ENCODE measurements at regions not wholly inside any gene's neighbourhood (a gene's known extent, or its start where the extent isn't known, plus 50 kb on each side); places are given as distances from the start of the nearest gene placed in this dataset.

GRCh38 chr11:80778941-80779340 is 1338.1 kb upstream of the TENM4 start:
- Histone ChIP-seq H3K9me3 (no peaks in the 10 kb centered on the region), H3K36me3 (no peaks in the 10 kb centered on the region), H3K4me3 (no peak overlapping the region), H3K4me1 (no peaks in the 10 kb centered on the region), H3K27me3 (ENCODE audit: low read depth) (no peaks in the 10 kb centered on the region), H3K27ac (no peak overlapping the region)
- DNase-seq (no peak), ATAC-seq (no peak)
- TF ChIP-seq CTCF (IDR thresholded peaks at IDR 0.05): no peak
- intact Hi-C loops (cut with DNase I): no loop called here

- intact Hi-C loops (cut with DNase I): no loop called here
- H3K9me3 ChIP-seq: no peaks in the 10 kb centered on the region
- H3K27ac ChIP-seq: no peak overlapping the region
- no peaks in the 10 kb centered on the region for H3K36me3 ChIP-seq
- no peaks in the 10 kb centered on the region for H3K4me1 ChIP-seq
- no peak overlapping the region for H3K4me3 ChIP-seq
- DNase-seq: no peak
- ATAC-seq: no peak
- H3K27me3 ChIP-seq (ENCODE audit: low read depth): no peaks in the 10 kb centered on the region
- TF ChIP-seq CTCF (IDR thresholded peaks at IDR 0.05): no peak
Measured at GRCh38 chr11:80778432-80778831, 1337.6 kb upstream of the TENM4 start.

GRCh38 chr11:80773919-80774318 is 1333.1 kb upstream of the TENM4 start:
- Histone ChIP-seq H3K36me3 (no peaks in the 10 kb centered on the region), H3K27me3 (ENCODE audit: low read depth) (no peaks in the 10 kb centered on the region), H3K9me3 (no peaks in the 10 kb centered on the region), H3K27ac (no peak overlapping the region), H3K4me3 (no peak overlapping the region), H3K4me1 (no peaks in the 10 kb centered on the region)
- intact Hi-C loops (cut with DNase I): no loop called here
- TF ChIP-seq CTCF (IDR thresholded peaks at IDR 0.05): no peak
- DNase-seq: no peak
- no peak for ATAC-seq

GRCh38 chr11:80771017-80771416 is 1330.2 kb upstream of the TENM4 start:
- Histone ChIP-seq H3K27ac (no peak overlapping the region), H3K36me3 (no peaks in the 10 kb centered on the region), H3K9me3 (no peaks in the 10 kb centered on the region), H3K27me3 (ENCODE audit: low read depth) (no peaks in the 10 kb centered on the region), H3K4me1 (no peaks in the 10 kb centered on the region), H3K4me3 (no peak overlapping the region)
- ATAC-seq (no peak), DNase-seq (no peak)
- intact Hi-C loops (cut with DNase I): no loop called here
- TF ChIP-seq CTCF (IDR thresholded peaks at IDR 0.05): no peak

- ATAC-seq (no peak), DNase-seq (no peak)
- H3K27ac ChIP-seq: no peak overlapping the region
- no peaks in the 10 kb centered on the region for H3K9me3 ChIP-seq
- TF ChIP-seq CTCF (IDR thresholded peaks at IDR 0.05): no peak
- no peaks in the 10 kb centered on the region for H3K36me3 ChIP-seq
- H3K4me1 ChIP-seq: no peaks in the 10 kb centered on the region
- intact Hi-C loops (cut with DNase I): no loop called here
- no peak overlapping the region for H3K4me3 ChIP-seq
- H3K27me3 ChIP-seq (ENCODE audit: low read depth): no peaks in the 10 kb centered on the region
Measured at GRCh38 chr11:80758787-80759186, 1318.0 kb upstream of the TENM4 start.

Measured in lower lobe of right lung (tissue), 2 donors.